Eye (tissue), 1 donor: ENCODE measurements at regions not wholly inside any gene's neighbourhood (a gene's known extent, or its start where the extent isn't known, plus 50 kb on each side); places are given as distances from the start of the nearest gene placed in this dataset.

ENCODE experiments used
- DNase-seq: peaks from one replicate; pipeline ENCODE4 v3.0.0-alpha.2; 2015

DNA sequence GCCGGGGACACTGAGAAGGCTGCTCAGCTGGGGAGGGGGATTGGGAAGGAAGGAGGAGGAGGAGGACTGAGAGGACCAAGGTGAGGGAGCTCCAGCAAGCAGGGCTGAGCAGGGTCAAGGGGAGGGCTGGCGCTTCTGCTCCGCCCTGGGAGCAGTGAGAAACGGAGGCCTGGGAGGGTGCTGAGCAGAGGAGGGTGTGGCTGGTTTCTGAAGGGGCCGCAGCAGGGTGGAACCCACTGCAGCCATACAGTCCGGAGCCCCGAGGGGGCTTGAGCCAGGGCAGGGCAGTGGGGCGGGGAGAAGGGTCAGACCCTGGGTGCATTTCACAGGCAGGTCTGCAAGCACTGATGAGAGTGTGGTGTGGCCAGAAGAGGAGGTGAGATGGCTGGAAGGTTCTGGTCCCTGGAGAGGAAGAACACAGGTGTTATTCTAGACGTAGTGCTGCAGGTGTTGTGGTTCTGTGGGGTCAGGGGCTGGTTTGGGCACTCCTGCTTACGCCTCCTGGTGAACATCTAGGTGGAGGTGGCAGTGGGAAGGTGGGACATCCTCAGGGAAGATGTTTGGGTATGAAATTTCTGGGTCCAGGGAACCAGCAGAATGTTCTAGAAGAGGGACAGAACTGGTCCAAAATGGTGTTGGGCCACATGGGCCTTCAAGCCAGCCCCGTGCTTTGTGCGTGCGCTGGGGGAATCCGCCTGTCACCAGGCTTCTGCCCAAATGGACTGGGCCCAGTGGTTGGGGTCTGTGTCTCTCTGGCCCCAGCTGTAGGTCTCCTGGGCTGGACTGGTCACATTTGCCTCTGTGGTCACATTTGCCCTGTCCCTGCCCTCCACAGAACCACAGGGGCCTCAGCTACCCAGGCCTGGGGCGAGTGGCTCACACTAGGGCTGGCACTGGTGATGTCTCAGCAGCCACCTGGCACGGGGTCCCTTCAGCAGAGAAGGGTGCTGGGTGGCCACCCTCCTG is 714.7 kb downstream of the BRD1 start:
- no peak for DNase-seq

- DNase-seq, result no peak
Observed at GRCh38 chr22:49112176-49112575, 715.5 kb downstream of the BRD1 start.

DNA sequence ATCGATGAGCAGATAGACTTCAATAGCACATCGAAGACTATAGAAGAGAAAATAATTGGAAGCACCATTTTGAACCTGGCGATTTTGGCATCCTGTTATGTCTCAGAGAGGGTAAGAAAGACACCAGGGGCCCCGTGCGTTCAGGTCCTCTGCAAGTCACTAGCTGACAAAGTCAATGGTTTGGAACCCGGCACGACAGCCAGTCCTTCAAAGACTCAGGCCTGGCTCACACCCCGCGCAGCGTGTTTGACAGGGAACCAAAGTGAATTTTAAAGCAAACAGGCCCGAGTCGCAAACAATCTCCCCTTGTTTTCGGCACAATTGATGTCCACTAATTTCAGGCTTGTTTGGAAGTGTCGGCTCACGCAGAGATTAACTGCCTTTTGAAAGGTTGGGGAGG is 716.6 kb downstream of the BRD1 start:
- no peak for DNase-seq

GRCh38 chr22:49108636-49109315 is 718.9 kb downstream of the BRD1 start:
- DNase-seq, result no peak

DNA sequence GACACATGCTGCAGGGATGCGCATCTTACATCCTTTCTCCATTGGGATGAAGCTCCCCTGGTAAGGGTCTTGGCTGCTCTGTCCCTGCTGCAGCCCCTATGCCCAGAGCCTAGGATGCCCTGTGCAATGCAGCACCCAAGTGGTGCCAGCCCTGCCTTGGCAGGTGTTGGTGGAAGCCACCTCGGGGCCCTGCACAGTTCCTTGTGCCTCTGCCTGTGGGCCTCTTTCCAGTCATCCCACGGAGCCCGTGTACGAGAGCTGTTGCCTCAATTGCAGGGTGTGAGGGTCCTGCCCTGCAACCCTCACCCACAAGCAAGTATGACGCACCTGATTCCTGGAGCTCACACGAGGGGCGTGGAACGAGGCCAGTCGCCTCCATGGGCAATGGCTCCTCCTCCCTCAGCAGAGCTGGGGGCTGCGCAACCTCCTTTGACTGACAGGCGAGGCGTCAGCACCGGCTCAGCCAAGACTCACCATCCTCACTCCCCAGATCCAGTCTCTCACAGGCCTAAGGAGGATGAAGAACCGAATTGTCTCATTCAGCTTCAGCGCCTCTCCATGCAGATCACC is 719.6 kb downstream of the BRD1 start:
- DNase-seq, result no peak

DNA sequence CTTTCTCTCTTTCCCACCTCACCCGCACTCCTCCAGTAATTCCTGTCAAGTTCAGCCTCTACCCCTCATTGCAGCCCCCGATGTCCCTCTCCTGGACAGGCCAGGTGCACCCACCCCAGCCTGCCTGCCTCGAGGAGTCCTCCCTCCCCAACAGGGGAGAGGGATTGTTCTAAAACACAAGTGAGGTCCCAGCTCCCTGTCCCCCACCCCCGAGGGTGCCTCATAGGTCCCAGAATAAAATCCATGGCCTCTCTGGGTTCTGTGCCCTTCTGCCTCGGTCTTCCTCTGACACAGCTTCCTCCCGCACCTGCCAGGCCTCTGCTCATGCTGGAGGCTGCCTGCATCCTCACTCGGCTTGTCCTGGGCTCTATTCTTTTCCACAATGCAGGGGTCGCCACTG is 720.1 kb downstream of the BRD1 start:
- no peak for DNase-seq

DNA sequence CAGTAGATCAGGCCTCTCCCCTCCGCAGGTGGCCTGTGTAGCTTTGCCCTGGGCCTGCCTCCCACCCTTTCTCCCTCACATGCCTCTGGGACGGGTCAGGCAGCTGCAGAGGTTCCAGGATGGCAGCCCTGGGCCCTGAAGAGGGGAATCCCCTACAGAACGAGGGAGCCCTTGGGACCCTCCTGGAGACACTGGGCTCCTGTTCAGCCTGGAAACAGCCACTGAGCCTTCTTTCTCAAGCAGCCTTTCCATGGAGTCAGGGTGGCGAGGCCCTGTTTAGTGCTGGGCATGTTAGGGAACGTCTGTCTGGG is 720.9 kb downstream of the BRD1 start:
- no peak for DNase-seq

- DNase-seq, result peak; percentile 56
Observed at GRCh38 chr22:49106096-49106841, 721.4 kb downstream of the BRD1 start.

DNA sequence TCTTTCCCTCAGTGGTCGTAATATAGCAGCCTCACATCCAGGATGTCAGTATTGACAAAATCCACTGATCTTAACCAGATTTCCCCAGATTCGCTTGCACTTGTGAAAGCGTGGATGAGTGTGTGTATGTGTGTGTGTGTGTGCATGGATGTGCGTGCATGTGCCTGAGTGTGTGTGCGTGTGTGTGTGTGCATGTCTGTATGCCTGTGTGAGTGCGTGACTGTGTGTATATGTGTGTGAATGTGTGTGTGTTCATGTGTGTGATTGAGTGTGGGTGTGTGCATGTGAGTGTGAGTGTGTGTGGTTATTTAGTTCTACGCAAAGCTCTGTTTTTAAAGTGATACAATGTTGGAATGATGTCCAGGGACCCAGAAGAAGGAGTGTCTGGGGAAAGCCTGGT is 723.2 kb downstream of the BRD1 start:
- no peak for DNase-seq

DNA sequence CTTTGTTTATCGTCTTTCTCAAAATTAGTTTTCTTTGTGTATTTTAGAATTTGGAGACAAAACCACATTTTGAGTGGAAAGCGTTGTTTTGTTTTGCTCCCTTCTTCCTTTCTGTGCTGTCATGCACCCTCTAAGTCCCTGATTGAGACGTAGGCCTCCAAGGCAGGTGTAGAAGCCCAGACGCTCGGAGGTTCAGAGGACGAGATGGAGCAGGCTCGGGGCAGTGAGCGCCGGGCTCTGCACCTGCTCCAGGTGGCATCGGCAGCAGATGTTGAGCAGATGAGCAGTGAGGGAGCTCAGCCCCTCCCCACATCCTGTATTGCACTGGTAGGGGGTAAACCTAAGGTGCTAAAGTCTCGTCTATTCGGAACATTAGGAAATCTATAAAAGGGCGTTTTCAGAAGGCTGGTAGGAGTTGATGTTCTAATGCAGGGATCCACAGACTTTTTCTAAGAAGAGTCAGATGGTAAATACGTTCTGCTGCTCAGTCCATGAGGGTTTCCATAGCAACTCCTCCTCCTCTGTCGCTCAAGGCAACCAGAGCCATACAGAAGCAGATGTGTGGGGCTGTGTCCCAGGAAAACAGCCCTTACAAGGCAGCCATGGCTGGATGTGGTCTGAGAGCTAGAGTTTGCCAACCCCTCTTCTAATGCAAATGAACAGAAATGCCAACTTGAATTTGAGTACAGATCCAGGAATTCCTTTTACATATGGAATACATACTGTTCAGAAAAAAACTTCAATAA is 724.2 kb downstream of the BRD1 start:
- DNase-seq, result peak; percentile 72

- DNase-seq, result no peak
Observed at GRCh38 chr22:49102367-49102766, 725.3 kb downstream of the BRD1 start.

DNA sequence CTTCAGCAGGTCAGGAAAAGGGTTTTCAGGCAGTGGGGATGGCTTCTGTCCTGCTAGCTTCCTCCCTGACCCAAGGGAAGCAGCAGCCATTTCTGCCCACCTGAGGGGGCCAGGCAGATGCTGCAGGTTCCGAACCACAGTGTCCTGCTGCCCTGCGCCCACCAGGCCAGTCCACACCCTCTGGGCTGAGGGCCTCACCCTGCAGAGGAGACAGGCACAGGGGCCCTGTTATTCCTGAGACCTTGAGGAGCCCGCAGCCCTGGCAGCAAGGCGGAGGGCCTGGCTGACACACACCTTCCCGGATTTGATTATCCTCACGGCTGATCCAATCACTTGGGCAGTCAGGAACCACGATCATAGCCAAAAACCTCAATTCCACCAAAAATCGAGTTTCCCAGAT is 725.8 kb downstream of the BRD1 start:
- no peak for DNase-seq

DNA sequence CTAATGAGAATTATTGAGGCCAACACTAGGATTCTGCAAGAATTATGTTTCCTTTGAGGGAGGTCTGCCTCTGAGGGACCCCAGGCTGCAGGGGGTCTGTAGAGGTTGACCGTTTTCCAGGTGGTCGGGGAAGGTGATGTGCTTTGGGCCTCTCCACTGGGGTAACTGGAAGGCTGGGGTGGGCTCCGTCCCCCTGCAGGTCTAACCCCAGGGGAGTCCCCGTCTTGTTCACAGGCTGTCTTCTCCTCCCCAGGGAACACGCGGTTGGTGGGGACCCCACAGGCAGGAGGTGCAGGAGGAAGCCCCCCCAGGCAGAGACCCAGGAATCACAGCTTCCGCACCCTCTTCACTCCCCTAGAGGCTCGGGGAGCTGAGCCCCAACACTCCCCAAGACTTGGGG is 726.4 kb downstream of the BRD1 start:
- DNase-seq, result no peak

- DNase-seq, result no peak
Observed at GRCh38 chr22:49100773-49101172, 726.9 kb downstream of the BRD1 start.

DNA sequence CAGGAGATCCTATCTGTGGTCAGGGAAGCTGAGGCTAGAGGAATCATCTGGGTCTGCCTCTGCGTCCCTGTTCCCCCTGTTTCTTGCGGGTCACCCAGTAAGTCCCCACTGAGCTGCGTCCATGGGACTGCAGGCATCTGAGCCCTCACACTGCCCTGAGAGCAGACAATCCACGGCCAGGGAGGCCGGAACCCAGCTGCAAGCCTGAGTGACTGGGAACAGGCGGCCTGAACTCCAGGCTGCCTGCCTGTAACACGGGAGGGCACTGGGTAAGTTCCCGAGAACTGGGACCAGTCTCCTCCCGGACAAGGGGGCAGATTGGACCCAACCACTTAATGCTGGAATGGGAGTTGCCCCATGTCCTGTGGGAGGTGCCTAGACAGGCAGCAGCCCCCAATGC is 727.4 kb downstream of the BRD1 start:
- DNase-seq, result no peak

GRCh38 chr22:49099496-49100124 is 728.1 kb downstream of the BRD1 start:
- DNase-seq, result no peak

- no peak for DNase-seq
Observed at GRCh38 chr22:49099089-49099488, 728.6 kb downstream of the BRD1 start.

DNA sequence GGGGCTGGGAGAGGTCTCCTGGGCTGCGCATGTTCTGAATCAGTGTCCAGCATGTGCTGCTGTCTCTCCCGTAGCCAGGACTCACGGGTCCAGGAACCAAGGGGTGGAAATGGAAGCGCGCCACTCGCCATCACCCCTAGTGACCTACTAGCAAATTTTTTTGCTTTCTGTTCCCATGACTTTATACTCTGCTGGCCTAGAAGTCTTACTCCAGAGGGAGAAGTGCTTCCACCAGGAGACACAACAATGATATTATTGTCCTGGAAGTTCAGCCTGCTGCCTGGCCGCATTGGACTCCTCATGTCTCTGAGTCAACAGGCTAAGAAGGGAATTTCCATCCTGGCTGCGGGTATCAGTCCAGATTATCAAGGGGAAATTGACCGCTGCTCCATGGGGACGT is 729.7 kb downstream of the BRD1 start:
- DNase-seq, result no peak

- no peak for DNase-seq
Observed at GRCh38 chr22:49097171-49097925, 730.3 kb downstream of the BRD1 start.

- no peak for DNase-seq
Observed at GRCh38 chr22:49096476-49096875, 731.2 kb downstream of the BRD1 start.

GRCh38 chr22:49095366-49095765 is 732.3 kb downstream of the BRD1 start:
- DNase-seq, result no peak
